ENCODE measurements at regions not wholly inside any gene's neighbourhood (a gene's known extent, or its start where the extent isn't known, plus 50 kb on each side); places are given as distances from the start of the nearest gene placed in this dataset.

GRCh38 chr16:35687071-35687470 lies 2227.7 kb downstream of the TP53TG3F start:
- no peak for DNase-seq

DNA sequence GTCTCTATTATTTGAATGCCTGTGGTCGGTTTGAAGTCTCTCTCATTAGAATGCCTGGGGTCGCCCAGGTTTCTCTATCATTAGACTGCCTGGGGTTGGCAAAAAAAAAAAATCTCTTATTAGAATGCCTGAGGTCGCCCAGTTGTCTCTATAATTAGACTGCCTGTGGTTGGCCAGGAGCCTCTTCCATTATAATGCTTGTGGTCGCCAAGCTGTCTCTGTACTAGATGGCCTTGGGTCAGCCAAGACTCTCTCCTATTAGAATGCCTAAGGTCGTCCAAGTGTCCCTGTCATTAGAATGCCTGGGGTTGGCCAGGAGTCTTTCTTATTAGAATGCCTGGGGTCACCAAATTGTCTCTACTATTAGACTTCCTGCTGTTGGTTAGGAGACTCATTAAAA lies 2228.4 kb downstream of the TP53TG3F start:
- no peak for DNase-seq

GRCh38 chr16:35689764-35690163 lies 2230.4 kb downstream of the TP53TG3F start:
- no peak for DNase-seq

DNA sequence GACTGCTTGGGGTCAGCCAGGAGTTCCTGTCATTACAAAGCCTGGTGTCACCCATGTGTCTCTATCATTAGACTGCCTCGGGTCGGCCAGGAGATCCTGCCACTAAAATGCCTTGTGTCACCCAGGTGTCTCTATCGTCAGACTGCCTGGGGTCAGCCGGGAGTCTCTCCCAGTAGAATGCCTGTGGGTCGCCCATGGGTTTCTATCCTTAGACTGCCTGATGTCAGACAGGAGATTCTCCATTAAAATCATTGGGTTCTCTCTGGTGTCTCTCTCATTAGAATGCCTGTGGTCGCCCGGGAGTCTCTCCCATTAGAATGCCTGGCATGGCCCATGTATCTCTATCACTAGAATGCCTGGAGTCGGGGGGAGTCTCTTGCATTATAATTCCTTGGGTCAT lies 2231.0 kb downstream of the TP53TG3F start:
- no peak for DNase-seq

DNA sequence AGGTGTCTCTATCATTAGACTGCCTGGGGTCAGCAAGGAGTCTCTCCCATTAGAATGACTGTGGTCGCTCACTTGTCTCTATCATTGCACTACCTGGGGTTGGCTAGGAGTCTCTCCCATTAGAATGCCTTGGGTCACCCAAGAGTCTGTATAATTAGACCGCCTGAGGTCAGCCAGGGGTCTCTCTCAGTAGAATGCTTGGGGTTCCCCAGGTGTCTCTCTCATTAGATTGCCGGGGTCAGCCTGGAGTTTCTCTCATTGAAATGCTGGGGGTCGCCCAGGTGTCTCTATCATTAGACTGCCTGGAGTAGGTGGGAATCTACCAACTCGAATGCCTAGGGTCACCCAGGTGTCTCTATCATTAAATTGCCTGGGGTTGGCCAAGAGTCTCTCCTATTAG lies 2231.6 kb downstream of the TP53TG3F start:
- no peak for DNase-seq

DNA sequence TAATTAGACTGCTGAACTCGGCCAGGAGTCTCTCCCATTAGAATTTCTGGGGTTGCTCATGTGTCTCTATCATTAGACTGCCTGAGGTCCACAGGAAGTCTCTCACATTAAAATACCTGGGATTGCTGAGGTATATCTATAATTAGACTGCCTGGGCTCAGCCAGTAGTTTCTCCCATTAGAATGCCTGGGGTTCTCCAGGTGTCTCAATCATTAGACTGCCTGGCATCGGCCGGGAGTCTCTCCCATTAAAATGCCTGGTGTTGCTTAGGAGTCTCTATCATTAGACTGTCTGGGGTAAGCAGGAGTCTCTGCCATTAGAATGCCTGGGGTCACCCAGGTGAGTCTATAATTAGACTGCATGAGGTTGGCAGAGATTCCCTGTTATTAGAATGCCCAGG lies 2233.4 kb downstream of the TP53TG3F start:
- DNase-seq, result no peak

DNA sequence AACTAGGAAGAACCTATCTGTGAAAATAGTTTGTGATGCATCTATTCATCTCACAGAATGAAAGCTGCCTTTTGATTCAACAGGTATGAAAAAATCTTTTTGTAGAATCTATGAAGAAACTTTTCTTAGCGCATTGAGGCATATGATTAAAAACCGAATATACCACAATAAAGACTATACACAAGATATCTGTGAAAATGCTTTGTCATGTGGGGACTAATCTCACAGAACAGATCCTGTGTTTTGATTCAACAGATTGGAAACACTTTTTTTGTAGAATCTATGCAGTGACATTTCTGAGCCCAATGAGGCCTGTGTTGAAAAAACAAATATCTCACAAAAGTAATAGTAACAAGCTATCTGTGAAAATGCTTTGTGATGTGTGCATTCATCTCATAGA lies 2247.5 kb downstream of the TP53TG3F start:
- no peak for DNase-seq

GRCh38 chr16:35711435-35711834 lies 2252.0 kb downstream of the TP53TG3F start:
- DNase-seq, result no peak

GRCh38 chr16:35711958-35712357 lies 2252.5 kb downstream of the TP53TG3F start:
- no peak for DNase-seq

DNA sequence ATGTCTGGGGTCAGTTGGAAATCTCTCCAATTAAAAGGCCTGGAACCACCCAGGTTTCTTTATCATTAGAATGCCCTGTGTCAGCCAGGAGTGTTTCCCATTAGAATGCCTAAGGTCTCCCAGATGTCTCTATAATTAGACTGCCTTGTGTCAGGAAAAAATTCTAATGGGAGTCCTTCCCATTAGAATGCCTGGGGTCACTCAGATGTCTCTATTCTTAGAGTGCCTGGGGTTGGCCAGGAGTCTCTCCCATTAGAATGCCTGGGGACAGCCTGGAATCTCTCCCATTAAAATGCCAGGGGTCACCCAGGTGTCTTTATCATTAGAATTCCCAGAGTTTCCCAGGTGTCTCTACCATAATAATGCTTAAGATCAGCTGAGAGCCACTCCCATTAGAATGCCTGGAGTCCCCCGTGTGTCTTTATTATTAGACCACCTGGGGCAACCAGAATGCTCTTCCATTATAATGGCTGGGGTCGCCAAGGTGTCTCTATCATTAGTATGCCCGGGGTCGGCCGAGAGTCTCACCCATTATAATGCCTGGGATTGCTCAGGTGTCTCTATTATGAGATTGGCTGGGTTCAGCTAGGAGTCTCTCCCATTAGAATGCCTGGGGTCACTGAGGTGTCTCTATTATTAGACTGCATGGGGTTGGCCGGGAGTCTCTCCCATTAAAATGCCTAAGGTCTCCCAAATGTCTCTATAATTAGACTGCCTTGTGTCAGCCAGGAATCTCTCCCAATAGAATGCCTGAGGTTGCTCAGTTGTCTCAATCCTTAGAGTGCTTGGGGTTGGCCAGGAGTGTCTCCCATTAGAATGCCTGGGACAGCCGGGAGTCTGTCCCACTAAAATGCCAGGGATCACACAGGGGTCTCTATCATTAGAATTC lies 2254.6 kb downstream of the TP53TG3F start:
- no peak for DNase-seq

DNA sequence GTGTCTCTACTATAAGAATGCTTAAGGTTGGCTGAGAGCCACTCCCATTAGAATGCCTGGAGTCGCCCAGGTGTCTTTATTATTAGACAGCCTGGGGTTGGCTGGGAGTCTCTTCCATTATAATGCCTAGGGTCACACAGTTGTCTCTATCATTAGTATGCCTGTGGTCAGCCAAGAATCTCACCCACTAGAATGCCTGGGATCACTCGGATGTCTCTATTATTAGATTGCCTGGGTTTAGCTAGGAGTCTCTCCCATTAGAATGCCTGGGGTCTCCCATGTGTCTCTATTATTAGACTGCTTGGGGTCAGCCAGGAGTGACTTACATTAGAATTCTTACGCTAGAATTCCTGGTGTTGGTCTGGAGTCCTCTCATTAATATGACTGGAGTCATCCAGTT lies 2255.3 kb downstream of the TP53TG3F start:
- DNase-seq, result no peak

DNA sequence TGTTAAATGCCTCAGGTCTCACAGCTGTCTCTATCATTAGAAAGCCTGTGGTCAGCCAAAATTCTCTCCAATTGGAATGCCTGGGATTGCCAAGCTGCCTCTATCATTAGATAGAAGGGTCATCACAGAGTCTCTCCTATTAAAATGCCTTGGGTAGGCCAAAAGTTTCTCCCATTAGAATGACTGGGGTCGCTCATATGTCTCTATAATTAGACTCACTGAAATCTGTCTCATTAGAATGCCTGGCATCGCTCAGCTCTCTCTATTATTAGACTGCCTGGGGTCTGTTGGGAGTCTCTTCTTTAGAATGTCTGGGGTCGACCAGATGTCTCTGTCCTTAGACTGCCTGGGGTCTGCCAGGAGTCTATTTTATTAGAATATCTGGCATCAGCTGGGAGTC lies 2265.1 kb downstream of the TP53TG3F start:
- no peak for DNase-seq

DNA sequence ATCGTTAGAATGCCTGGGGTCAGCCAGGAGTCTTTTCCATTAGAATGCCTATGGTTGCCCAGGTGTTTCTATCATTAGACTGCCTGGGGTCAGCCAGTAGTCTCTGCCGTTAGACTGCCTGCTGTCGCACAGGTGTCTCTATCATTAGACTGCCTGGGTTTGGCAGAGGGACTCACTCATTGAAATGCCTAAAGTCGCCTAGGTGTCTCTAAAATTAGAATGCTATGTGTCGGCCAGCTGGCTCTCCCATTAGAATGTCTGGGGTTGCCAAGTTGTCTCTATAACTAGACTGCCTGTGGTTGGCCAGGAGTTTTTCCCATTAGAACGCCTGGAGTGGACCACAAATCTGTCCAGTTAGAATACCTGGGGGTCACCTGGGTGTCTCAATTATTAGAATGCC lies 2266.5 kb downstream of the TP53TG3F start:
- no peak for DNase-seq

GRCh38 chr16:35730251-35730650 lies 2270.8 kb downstream of the TP53TG3F start:
- no peak for DNase-seq

DNA sequence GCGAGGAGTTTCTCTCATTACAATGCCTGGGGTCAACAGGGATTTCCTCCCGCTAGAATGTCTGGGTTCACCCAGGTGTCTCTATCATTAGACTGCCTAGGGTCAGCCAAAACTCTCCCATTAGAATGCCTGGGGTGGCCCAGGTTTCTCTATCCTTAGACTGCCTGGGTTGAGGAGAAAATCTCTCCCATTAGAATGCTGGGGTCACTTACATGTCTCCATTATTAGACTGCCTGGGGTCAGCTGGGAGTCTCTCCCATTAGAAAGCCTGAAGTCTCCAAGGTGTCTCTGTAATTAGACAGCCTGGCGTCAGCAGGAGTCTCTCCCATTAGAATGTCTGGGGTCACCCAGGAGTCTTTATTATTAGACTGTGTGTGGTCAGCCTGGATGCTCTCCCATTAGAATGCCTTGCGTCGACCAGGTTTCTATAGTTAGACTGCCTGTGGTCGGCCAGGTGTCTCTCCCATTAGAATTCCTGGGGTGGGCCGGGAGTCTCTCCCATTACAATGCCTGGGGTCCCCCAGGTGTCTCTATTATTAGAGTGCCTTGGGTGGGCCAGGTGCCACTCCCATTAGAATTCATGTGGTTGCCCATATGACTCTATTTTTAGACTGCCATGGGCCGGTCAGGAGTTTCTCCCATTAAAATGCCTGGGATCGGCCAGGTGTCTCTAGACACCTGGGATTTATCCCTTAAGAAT lies 2272.1 kb downstream of the TP53TG3F start:
- no peak for DNase-seq

DNA sequence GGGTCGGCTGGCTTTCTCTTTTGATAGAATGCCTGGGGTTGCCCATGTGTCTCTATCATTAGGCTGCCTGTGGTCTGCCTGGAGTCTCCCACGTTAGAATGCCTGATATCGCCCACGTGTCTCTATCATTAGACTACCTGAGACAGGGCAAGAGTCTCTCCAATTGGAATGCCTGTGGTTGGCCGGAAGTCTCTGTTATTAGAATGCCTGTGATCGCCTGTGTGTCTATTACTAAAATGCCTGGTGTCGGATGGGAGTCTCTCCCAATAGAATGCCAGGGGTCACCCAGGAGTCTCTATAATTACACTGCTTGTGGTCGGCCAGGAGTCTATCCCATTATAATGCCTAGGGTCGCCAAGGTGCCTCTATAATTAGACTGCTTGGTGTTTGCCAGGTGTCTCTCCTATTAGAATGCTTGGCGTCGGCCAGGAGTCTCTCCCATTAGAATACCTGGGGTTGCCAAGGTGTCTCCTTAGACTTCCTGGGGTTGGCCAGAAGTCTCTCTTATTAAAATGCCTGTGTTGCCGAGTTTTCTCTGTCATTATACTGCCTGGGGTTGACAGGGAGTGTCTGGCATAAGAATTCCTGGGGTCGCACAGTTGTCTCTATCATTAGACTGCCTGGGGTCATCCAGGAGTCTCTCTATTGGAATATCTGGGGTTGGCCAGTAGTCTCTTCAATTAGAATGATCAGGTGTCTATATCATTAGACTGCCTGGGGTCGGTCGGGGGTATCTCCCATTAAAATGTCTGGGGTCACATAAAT lies 2272.8 kb downstream of the TP53TG3F start:
- no peak for DNase-seq

- DNase-seq, result no peak
Observed at GRCh38 chr16:35733278-35733965, 2274.0 kb downstream of the TP53TG3F start.

GRCh38 chr16:35733971-35734702 lies 2274.7 kb downstream of the TP53TG3F start:
- DNase-seq, result no peak

- no peak for DNase-seq
Observed at GRCh38 chr16:35734728-35735402, 2275.5 kb downstream of the TP53TG3F start.

- DNase-seq, result no peak
Observed at GRCh38 chr16:35735403-35736251, 2276.2 kb downstream of the TP53TG3F start.

- DNase-seq, result no peak
Observed at GRCh38 chr16:35736546-35736945, 2277.1 kb downstream of the TP53TG3F start.
